Central memory CD8-positive, alpha-beta T cell (primary cell): ENCODE measurements at regions not wholly inside any gene's neighbourhood (a gene's known extent, or its start where the extent isn't known, plus 50 kb on each side); places are given as distances from the start of the nearest gene placed in this dataset.

ENCODE experiments used
- ATAC-seq: fragments of 150-1000 bp; cut with Tn5 transposase; replicated peaks from 2 replicates; pipeline ENCODE4 v1.10.0; 2022; ENCODE audit warnings: mild to moderate bottlenecking, moderate FRiP score, moderate number of reproducible peaks; ENCODE audit not compliant: poor library complexity, severe bottlenecking; ENCODE audit errors: extremely low read depth
- DNase-seq, 2 donors: peaks; one replicate each; pipeline ENCODE4 v3.0.0; 2021; ENCODE audit warnings: low spot score in 2 of 2
- H3K27ac Mint-ChIP-seq: one replicate; pipeline ENCODE4 v1.8.0; 2022; ENCODE audit warnings: low read depth, mild to moderate bottlenecking, moderate library complexity, mixed read lengths
- H3K27me3 Mint-ChIP-seq: one replicate; pipeline ENCODE4 v1.8.0; 2022; ENCODE audit warnings: mixed read lengths
- H3K36me3 Mint-ChIP-seq: one replicate; pipeline ENCODE4 v1.8.0; 2022; ENCODE audit warnings: mild to moderate bottlenecking, moderate library complexity, mixed read lengths; ENCODE audit not compliant: insufficient read depth
- H3K4me1 Mint-ChIP-seq: one replicate; pipeline ENCODE4 v1.8.0; 2022; ENCODE audit warnings: mixed read lengths
- H3K4me3 Mint-ChIP-seq: one replicate; pipeline ENCODE4 v1.8.0; 2022; ENCODE audit warnings: mild to moderate bottlenecking, moderate library complexity, mixed read lengths
- H3K9me3 Mint-ChIP-seq: one replicate; pipeline ENCODE4 v1.8.0; 2022; ENCODE audit warnings: mixed read lengths

DNA sequence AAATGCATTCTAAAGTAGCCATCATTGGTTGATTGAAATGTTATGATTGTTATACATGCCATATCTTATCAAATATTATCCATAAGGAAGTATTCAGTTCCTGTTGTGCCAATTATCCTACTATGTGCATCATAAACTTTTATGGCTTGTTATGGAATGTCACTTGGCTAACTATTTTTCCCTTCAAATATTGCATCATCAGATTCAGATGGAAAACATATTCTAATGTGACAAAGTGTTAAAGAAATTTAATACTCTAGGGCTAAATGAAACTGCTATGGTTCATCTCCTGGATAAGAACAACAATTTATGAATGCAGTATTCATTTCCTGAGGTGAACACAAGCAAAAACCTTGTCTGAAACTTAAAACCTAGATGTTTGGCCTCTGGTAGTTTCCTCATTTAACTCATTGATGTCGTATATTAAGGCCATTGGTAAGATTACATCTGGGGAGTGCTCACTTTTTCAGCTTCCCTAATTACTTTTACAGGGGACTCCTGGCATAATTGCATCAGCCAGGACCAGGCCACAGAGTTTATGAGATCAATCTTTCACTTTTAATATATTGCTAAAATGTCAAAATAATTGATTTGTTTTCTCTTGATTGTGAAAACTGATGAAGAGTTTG lies 134.9 kb upstream of the CEP162 start:
- H3K4me3 Mint-ChIP-seq = no peak overlapping the region
- no peaks in the 10 kb centered on the region for H3K36me3 Mint-ChIP-seq
- no peaks in the 10 kb centered on the region for H3K27me3 Mint-ChIP-seq
- H3K4me1 Mint-ChIP-seq = no peaks in the 10 kb centered on the region
- DNase-seq (no peak), ATAC-seq (no peak)
- H3K27ac Mint-ChIP-seq = no peak overlapping the region
- peaks cover 5% of the 10 kb centered on the region for H3K9me3 Mint-ChIP-seq

DNA sequence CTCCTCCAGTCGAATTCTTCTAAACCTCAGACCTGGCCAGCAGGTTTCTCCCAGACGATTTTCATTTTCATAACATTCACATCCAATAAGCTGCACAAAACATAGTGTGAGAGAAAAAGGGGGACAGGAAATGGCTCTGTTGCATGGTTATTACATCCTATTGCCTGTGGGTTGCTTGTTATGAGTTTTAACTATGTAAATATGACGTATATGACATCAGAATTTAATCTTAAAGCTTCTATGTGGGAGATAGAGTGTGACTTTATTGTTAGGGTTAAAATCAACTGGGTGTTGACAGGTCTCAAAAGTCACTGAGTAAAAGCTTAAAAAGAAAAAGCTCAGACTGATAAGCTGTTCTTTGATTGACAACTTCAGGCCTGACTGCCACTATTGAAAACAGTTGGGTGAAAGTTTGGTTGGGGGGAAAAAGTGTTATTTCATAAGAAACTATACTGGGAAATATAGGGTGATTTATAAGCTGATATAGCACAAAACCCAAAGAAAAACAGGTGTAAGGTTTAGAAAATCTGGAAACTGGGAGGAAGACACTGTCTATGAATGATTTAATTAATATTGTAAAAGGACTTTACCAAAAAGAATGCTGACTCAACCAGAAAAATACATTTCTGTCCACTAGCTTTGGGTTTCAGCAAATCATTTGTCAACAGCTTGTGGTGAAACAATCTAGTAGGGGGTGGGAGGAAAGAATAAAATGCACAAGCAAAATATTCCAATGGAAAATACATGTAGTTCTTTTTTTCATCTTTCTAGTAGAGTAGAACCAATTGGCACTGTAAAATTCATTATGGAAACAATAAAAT lies 134.1 kb upstream of the CEP162 start:
- ATAC-seq (no peak), DNase-seq (no peak)
- Mint-ChIP-seq H3K4me1 (no peaks in the 10 kb centered on the region), H3K27me3 (no peaks in the 10 kb centered on the region), H3K36me3 (no peaks in the 10 kb centered on the region), H3K27ac (no peak overlapping the region), H3K4me3 (no peak overlapping the region), H3K9me3 (peaks cover 5% of the 10 kb centered on the region)

- H3K9me3 Mint-ChIP-seq = peaks cover 5% of the 10 kb centered on the region
- H3K27me3 Mint-ChIP-seq = no peaks in the 10 kb centered on the region
- DNase-seq (no peak), ATAC-seq (no peak)
- H3K27ac Mint-ChIP-seq = no peak overlapping the region
- H3K36me3 Mint-ChIP-seq = no peaks in the 10 kb centered on the region
- no peaks in the 10 kb centered on the region for H3K4me1 Mint-ChIP-seq
- no peak overlapping the region for H3K4me3 Mint-ChIP-seq
Observed at GRCh38 chr6:84360039-84360438, 132.6 kb upstream of the CEP162 start.

- Mint-ChIP-seq H3K4me1 (no peaks in the 10 kb centered on the region), H3K27me3 (no peaks in the 10 kb centered on the region), H3K4me3 (no peak overlapping the region), H3K27ac (no peak overlapping the region), H3K9me3 (peaks cover 5% of the 10 kb centered on the region), H3K36me3 (no peaks in the 10 kb centered on the region)
- DNase-seq = no peak
- no peak for ATAC-seq
Observed at GRCh38 chr6:84358581-84358980, 131.1 kb upstream of the CEP162 start.

DNA sequence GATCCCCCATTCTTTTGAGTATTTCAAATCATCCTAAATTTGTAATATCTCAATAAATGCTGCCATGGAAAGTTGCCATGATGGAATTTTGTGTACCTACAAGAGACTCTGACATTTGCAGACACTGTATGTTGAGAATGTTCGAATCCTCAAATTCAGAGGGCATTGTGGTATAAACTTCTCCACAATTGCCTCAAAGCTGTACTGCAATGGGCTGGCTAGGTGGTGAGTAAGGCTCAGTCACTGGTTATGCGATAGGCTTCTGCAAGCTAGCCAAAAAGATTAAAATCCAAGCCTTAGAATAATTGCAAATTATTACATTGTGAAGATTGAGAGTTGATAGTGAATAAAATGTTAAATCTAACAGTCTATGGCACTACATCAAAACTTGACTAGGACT lies 130.2 kb upstream of the CEP162 start:
- no peak for DNase-seq
- no peak overlapping the region for H3K4me3 Mint-ChIP-seq
- no peak for ATAC-seq
- no peaks in the 10 kb centered on the region for H3K27me3 Mint-ChIP-seq
- no peaks in the 10 kb centered on the region for H3K36me3 Mint-ChIP-seq
- no peaks in the 10 kb centered on the region for H3K4me1 Mint-ChIP-seq
- peaks cover 5% of the 10 kb centered on the region for H3K9me3 Mint-ChIP-seq
- H3K27ac Mint-ChIP-seq = no peak overlapping the region

DNA sequence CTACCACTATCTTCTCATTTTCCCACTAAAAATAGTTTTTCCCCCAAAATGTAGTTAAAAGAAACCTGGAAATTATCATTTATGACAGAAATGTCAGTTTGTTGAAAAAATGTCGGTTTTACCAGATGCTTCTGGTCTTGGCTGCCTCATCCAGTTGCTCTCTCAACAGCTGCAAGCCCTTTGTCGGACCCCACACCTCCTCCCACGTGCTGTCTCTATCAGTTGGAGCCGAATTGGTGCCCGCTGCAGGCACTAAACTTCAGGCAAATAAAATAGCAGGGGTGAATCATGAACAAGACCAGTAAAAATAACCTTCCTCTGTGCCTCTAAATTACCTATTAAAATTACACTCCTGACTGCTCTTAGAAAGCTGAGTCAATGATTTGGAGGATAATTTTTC lies 129.5 kb upstream of the CEP162 start:
- Mint-ChIP-seq H3K4me3 (no peak overlapping the region), H3K9me3 (peaks cover 5% of the 10 kb centered on the region), H3K27me3 (no peaks in the 10 kb centered on the region), H3K36me3 (no peaks in the 10 kb centered on the region), H3K4me1 (no peaks in the 10 kb centered on the region), H3K27ac (no peak overlapping the region)
- DNase-seq (no peak), ATAC-seq (no peak)

- no peak for DNase-seq
- Mint-ChIP-seq H3K9me3 (no peaks in the 10 kb centered on the region), H3K36me3 (no peaks in the 10 kb centered on the region), H3K27ac (no peak overlapping the region), H3K27me3 (no peaks in the 10 kb centered on the region), H3K4me1 (no peaks in the 10 kb centered on the region), H3K4me3 (no peak overlapping the region)
- ATAC-seq = no peak
Observed at GRCh38 chr6:84353459-84354423, 126.3 kb upstream of the CEP162 start.

- H3K27me3 Mint-ChIP-seq = no peaks in the 10 kb centered on the region
- H3K36me3 Mint-ChIP-seq = no peaks in the 10 kb centered on the region
- no peak overlapping the region for H3K27ac Mint-ChIP-seq
- no peak for DNase-seq
- no peak overlapping the region for H3K4me3 Mint-ChIP-seq
- no peaks in the 10 kb centered on the region for H3K4me1 Mint-ChIP-seq
- peaks cover 11% of the 10 kb centered on the region for H3K9me3 Mint-ChIP-seq
- ATAC-seq = no peak
Observed at GRCh38 chr6:84350397-84350796, 123.0 kb upstream of the CEP162 start.

GRCh38 chr6:84349542-84349941 lies 122.1 kb upstream of the CEP162 start:
- no peak for DNase-seq
- Mint-ChIP-seq H3K4me1 (no peaks in the 10 kb centered on the region), H3K4me3 (no peak overlapping the region), H3K36me3 (no peaks in the 10 kb centered on the region), H3K9me3 (peaks cover 11% of the 10 kb centered on the region), H3K27ac (no peak overlapping the region), H3K27me3 (no peaks in the 10 kb centered on the region)
- no peak for ATAC-seq

- H3K27me3 Mint-ChIP-seq = no peaks in the 10 kb centered on the region
- H3K4me1 Mint-ChIP-seq = no peaks in the 10 kb centered on the region
- H3K4me3 Mint-ChIP-seq = no peak overlapping the region
- H3K9me3 Mint-ChIP-seq = peaks cover 11% of the 10 kb centered on the region
- DNase-seq (no peak), ATAC-seq (no peak)
- no peaks in the 10 kb centered on the region for H3K36me3 Mint-ChIP-seq
- H3K27ac Mint-ChIP-seq = no peak overlapping the region
Observed at GRCh38 chr6:84348801-84349200, 121.4 kb upstream of the CEP162 start.

- no peaks in the 10 kb centered on the region for H3K27me3 Mint-ChIP-seq
- no peaks in the 10 kb centered on the region for H3K4me1 Mint-ChIP-seq
- ATAC-seq = no peak
- no peaks in the 10 kb centered on the region for H3K36me3 Mint-ChIP-seq
- peaks cover 11% of the 10 kb centered on the region for H3K9me3 Mint-ChIP-seq
- H3K4me3 Mint-ChIP-seq = no peak overlapping the region
- no peak for DNase-seq
- H3K27ac Mint-ChIP-seq = no peak overlapping the region
Observed at GRCh38 chr6:84346372-84346771, 118.9 kb upstream of the CEP162 start.

GRCh38 chr6:84344005-84344404 lies 116.6 kb upstream of the CEP162 start:
- no peak overlapping the region for H3K4me3 Mint-ChIP-seq
- ATAC-seq = no peak
- DNase-seq = no peak
- no peak overlapping the region for H3K27ac Mint-ChIP-seq
- no peaks in the 10 kb centered on the region for H3K4me1 Mint-ChIP-seq
- H3K27me3 Mint-ChIP-seq = no peaks in the 10 kb centered on the region
- no peaks in the 10 kb centered on the region for H3K36me3 Mint-ChIP-seq
- H3K9me3 Mint-ChIP-seq = peaks cover 11% of the 10 kb centered on the region
